ENCODE measurements at regions not wholly inside any gene's neighbourhood (a gene's known extent, or its start where the extent isn't known, plus 50 kb on each side); places are given as distances from the start of the nearest gene placed in this dataset.

DNA sequence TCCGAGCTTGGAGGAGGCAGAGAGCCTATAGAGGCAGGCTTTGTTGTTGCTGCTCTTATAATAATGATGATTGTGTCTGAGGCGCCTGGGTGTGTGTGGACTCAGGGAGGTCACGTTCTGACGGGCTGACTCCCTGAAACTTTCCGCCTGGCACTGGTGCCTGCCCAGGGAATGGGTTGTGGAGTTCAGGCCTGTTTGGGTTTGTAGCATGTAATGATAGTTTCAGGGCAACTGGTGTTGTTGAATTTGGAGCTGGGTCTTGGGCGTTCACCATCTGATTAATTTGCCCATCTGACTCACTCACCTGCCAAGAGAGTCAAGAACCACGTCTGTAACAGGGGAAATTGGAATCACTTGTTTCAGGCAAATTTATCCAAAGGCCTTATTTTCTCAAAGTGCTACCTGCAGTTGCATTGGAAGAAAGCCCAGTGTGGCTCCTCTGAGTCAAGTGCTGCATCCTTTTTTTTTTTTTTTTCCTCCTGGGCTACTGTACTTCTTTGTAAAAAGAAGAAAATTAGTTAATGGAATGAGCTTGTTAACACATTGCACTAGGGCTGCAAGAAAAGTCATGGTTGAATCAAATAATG is 386.5 kb downstream of the GADD45G start:
- TF ChIP-seq, protein P1, sequence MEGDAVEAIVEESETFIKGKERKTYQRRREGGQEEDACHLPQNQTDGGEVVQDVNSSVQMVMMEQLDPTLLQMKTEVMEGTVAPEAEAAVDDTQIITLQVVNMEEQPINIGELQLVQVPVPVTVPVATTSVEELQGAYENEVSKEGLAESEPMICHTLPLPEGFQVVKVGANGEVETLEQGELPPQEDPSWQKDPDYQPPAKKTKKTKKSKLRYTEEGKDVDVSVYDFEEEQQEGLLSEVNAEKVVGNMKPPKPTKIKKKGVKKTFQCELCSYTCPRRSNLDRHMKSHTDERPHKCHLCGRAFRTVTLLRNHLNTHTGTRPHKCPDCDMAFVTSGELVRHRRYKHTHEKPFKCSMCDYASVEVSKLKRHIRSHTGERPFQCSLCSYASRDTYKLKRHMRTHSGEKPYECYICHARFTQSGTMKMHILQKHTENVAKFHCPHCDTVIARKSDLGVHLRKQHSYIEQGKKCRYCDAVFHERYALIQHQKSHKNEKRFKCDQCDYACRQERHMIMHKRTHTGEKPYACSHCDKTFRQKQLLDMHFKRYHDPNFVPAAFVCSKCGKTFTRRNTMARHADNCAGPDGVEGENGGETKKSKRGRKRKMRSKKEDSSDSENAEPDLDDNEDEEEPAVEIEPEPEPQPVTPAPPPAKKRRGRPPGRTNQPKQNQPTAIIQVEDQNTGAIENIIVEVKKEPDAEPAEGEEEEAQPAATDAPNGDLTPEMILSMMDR (IDR thresholded peaks at IDR 0.05; ENCODE audit: extremely low read depth, low read depth, low read length): no peak
- no peak for DNase-seq (ENCODE audit: insufficient read length, low spot score, missing footprints)
- no peaks in the 10 kb centered on the region for H3K36me3 ChIP-seq (ENCODE audit: insufficient read depth, low read length)
- no peaks in the 10 kb centered on the region for H3K9me3 ChIP-seq (ENCODE audit: low read depth, low read length)
- H3K4me3 ChIP-seq (ENCODE audit: insufficient read depth, low read length): no peak overlapping the region
- H2AFZ ChIP-seq (ENCODE audit: low read length): no peak overlapping the region
- no peaks in the 10 kb centered on the region for H3K4me1 ChIP-seq (ENCODE audit: insufficient read depth, low read length)
- no peak overlapping the region for H3K27ac ChIP-seq (ENCODE audit: low read depth, low read length)
- H3K27me3 ChIP-seq (ENCODE audit: insufficient read depth, low read length): no peaks in the 10 kb centered on the region
- H3K79me2 ChIP-seq (ENCODE audit: insufficient read depth, low read length): no peaks in the 10 kb centered on the region
- H3K4me2 ChIP-seq (ENCODE audit: insufficient read depth, low read length): no peak overlapping the region
- H4K20me1 ChIP-seq (ENCODE audit: insufficient read depth, low read length): no peaks in the 10 kb centered on the region

DNA sequence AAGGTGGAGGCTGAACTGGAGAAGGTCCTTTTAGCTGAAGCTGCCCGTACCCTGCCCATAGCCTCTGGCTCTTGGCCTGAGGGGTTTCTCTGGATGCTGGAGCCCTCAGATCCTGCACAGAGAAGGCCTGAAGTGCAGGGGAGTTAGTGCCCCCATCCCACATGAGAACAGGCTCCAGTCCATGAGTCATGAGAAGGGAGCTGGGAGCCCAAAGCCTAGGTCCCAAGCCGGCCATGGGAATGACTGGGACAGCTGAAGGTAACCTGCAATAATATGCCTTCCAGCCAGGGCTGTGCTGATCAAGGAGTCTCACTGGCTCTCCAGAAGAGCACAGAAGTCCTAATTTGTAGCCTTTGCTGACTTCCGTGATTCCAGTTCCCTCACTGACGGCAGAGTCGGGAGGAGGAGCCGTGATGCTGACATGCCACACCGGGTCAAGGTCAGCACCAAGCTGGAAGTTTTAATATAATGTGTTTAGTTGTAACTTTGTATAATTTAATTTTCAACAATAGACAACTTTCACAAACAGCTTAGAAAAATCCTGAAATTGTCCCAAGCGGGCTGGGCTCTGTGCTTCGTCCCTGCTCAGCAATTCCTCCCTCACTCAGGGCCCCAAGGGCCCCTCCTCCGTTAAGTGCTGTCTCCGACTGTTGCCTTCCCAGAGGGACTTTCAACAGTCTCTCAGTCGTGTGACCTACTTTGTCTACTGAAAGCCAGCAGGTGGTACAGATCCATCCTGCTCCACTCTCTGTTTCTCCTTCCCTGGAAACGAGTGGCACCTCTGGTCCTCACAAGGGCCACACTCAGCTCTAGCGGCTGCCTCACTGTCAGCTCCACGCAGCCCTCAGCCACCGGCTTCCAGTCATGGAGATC is 387.8 kb downstream of the GADD45G start:
- TF ChIP-seq, protein P1 (IDR thresholded peaks at IDR 0.05; ENCODE audit: extremely low read depth, low read depth, low read length): no peak
- Histone ChIP-seq H3K4me2 (ENCODE audit: insufficient read depth, low read length) (no peak overlapping the region), H2AFZ (ENCODE audit: low read length) (no peak overlapping the region), H3K79me2 (ENCODE audit: insufficient read depth, low read length) (no peaks in the 10 kb centered on the region), H3K27me3 (ENCODE audit: insufficient read depth, low read length) (no peaks in the 10 kb centered on the region), H3K4me1 (ENCODE audit: insufficient read depth, low read length) (no peaks in the 10 kb centered on the region), H3K4me3 (ENCODE audit: insufficient read depth, low read length) (no peak overlapping the region), H4K20me1 (ENCODE audit: insufficient read depth, low read length) (no peaks in the 10 kb centered on the region), H3K36me3 (ENCODE audit: insufficient read depth, low read length) (no peaks in the 10 kb centered on the region), H3K9me3 (ENCODE audit: low read depth, low read length) (no peaks in the 10 kb centered on the region), H3K27ac (ENCODE audit: low read depth, low read length) (no peak overlapping the region)
- no peak for DNase-seq (ENCODE audit: insufficient read length, low spot score, missing footprints)

DNA sequence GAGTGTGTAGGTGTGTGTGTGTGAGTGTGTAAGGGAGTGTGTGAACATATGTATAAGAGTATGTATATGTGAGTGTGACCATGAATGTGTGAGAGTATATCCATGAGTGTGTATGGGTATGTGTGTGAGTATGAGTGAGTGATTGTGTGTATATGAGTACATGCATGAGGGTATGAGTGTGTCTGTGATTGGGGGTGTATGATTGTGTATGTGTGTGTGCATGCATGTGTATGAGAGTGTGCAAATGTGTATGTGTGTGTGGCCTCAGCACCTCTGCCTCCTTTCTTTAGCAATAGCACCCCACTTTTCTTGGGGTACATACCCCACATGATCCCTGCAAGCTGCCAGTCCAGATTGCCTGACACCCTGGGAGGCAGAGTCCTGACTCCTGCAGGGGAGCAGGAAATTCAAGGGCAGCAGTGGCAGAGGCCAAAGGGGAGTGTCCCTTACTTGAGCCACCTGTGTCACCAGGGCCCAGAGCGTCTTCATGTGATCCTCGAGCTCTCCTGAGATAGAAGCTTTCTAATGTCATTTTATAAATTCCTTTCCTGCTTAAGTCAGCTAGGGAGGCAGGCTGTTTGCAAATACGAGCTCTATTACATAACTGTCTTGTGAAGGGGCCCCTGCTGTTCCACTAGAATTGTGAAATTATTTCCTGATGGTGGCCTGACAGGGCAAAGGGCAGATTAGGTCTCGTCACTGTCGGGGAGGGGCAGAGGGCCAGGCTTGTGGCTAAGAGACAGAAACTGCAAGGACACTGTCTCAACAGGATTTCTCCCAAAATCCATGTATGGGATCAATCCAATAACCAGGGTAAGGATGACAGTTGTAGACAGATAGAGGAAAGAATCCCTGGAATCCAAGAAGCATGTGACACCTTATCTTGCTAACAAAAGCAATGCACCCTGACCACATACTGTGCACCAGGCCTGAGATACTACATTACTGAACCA is 389.1 kb downstream of the GADD45G start:
- Histone ChIP-seq H3K27me3 (ENCODE audit: insufficient read depth, low read length) (no peaks in the 10 kb centered on the region), H2AFZ (ENCODE audit: low read length) (no peak overlapping the region), H4K20me1 (ENCODE audit: insufficient read depth, low read length) (no peaks in the 10 kb centered on the region), H3K9me3 (ENCODE audit: low read depth, low read length) (no peaks in the 10 kb centered on the region), H3K36me3 (ENCODE audit: insufficient read depth, low read length) (no peaks in the 10 kb centered on the region), H3K4me1 (ENCODE audit: insufficient read depth, low read length) (no peaks in the 10 kb centered on the region), H3K79me2 (ENCODE audit: insufficient read depth, low read length) (no peaks in the 10 kb centered on the region), H3K27ac (ENCODE audit: low read depth, low read length) (no peak overlapping the region), H3K4me2 (ENCODE audit: insufficient read depth, low read length) (no peak overlapping the region), H3K4me3 (ENCODE audit: insufficient read depth, low read length) (no peak overlapping the region)
- TF ChIP-seq, protein P1 (IDR thresholded peaks at IDR 0.05; ENCODE audit: extremely low read depth, low read depth, low read length): no peak
- no peak for DNase-seq (ENCODE audit: insufficient read length, low spot score, missing footprints)
